Hepatocyte (in vitro differentiated cells): ENCODE measurements at regions not wholly inside any gene's neighbourhood (a gene's known extent, or its start where the extent isn't known, plus 50 kb on each side); places are given as distances from the start of the nearest gene placed in this dataset.

Experiments
- DNase-seq: peaks from one replicate; pipeline ENCODE4 v3.0.0-alpha.2; 2016; ENCODE audit warnings: low spot score
- H2AFZ ChIP-seq: fragments of 200-600 bp; sonication (generic); 2 replicates; pipeline ENCODE4 v1.6.0; 2016; ENCODE audit warnings: antibody characterized with exemption, mild to moderate bottlenecking
- H3K27ac ChIP-seq: fragments of 200-600 bp; sonication (generic); 2 replicates; pipeline ENCODE4 v1.5.1; 2016; ENCODE audit warnings: mild to moderate bottlenecking
- H3K27me3 ChIP-seq: fragments of 200-600 bp; sonication (generic); 2 replicates; pipeline ENCODE4 v1.6.1; 2016
- H3K36me3 ChIP-seq: fragments of 200-600 bp; sonication (generic); replicated peaks from 2 replicates; pipeline ENCODE4 v1.5.1; 2016; ENCODE audit warnings: low read depth; ENCODE audit not compliant: insufficient read depth
- H3K4me1 ChIP-seq: fragments of 200-600 bp; sonication (generic); 2 replicates; pipeline ENCODE4 v1.5.1; 2016; ENCODE audit warnings: mild to moderate bottlenecking, moderate library complexity; ENCODE audit not compliant: insufficient read depth
- H3K4me2 ChIP-seq: fragments of 200-600 bp; sonication (generic); 2 replicates; pipeline ENCODE4 v1.6.0; 2016
- H3K4me3 ChIP-seq: fragments of 200-600 bp; sonication (generic); 2 replicates; pipeline ENCODE4 v1.5.1; 2016; ENCODE audit warnings: mild to moderate bottlenecking
- H3K79me2 ChIP-seq: fragments of 200-600 bp; sonication (generic); 2 replicates; pipeline ENCODE4 v1.6.0; 2017; ENCODE audit warnings: mild to moderate bottlenecking
- H3K9me2 ChIP-seq: fragments of 200-600 bp; sonication (generic); replicated peaks from 2 replicates; pipeline ENCODE4 v1.6.0; 2017; ENCODE audit warnings: mild to moderate bottlenecking; ENCODE audit not compliant: insufficient read depth
- H3K9me3 ChIP-seq: fragments of 200-600 bp; sonication (generic); 2 replicates; pipeline ENCODE4 v1.5.1; 2016; ENCODE audit warnings: low read depth, mild to moderate bottlenecking
- H4K20me1 ChIP-seq: fragments of 200-600 bp; sonication (generic); 2 replicates; pipeline ENCODE4 v1.6.0; 2016; ENCODE audit warnings: mild to moderate bottlenecking; ENCODE audit not compliant: insufficient read depth, poor library complexity, severe bottlenecking
- CTCF ChIP-seq: fragments of 200-600 bp; sonication (generic); IDR thresholded peaks from 2 replicates; pipeline ENCODE4 v1.5.1; 2016; ENCODE audit warnings: antibody characterized with exemption, mild to moderate bottlenecking; ENCODE audit not compliant: poor library complexity
- EZH2 ChIP-seq: fragments of 200-600 bp; sonication (generic); IDR thresholded peaks from 2 replicates; pipeline ENCODE4 v1.6.1; 2016; ENCODE audit warnings: antibody characterized with exemption, mild to moderate bottlenecking, borderline replicate concordance
- EZH2phosphoT487 ChIP-seq: fragments of 200-600 bp; sonication (generic); IDR thresholded peaks from one replicate; pipeline ENCODE4 v1.6.1; 2018; ENCODE audit warnings: antibody characterized with exemption, mild to moderate bottlenecking, low read depth, moderate library complexity; ENCODE audit not compliant: unreplicated experiment, severe bottlenecking
- WGBS: methylation state at CpG from one replicate; pipeline ENCODE4 v1.1.6; 2016; ENCODE audit warnings: low lambda C conversion rate; ENCODE audit errors: missing lambda C conversion rate; 5-methylcytosine and 5-hydroxymethylcytosine counted together

DNA sequence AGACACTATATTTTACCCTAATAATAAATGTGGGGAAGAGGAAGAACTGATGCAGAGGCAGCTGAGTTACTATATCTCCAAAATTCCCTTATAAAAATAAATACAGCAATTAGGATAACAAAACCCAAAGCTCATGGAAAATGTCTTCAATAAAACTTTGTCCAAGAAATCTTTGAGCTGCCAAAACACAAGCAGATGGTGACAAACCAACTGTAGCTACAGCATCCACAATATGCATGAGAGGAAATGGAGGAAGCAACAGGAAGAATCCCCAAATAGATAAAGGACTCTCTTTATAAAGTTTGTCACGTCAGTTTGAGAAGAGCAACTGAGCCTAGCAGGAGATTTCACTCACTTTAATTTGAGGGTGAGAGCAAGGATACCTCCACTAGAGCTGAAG is 638.2 kb downstream of the IGSF11 start:
- H3K9me3 ChIP-seq: no peaks in the 10 kb centered on the region
- 59% methylated on average over 1 of the region's 1 CpG for WGBS
- no peaks in the 10 kb centered on the region for H3K9me2 ChIP-seq
- H3K79me2 ChIP-seq: no peaks in the 10 kb centered on the region
- no peaks in the 10 kb centered on the region for H4K20me1 ChIP-seq
- H3K36me3 ChIP-seq: no peaks in the 10 kb centered on the region
- no peaks in the 10 kb centered on the region for H3K27me3 ChIP-seq
- DNase-seq: no peak
- H3K4me1 ChIP-seq: no peaks in the 10 kb centered on the region
- TF ChIP-seq CTCF (no peak), EZH2phosphoT487 (no peak), EZH2 (no peak)
- H3K4me2 ChIP-seq: no peak overlapping the region
- H2AFZ ChIP-seq: no peak overlapping the region
- no peak overlapping the region for H3K4me3 ChIP-seq
- H3K27ac ChIP-seq: no peak overlapping the region

GRCh38 chr3:118400086-118400485 is 634.6 kb downstream of the IGSF11 start:
- no peaks in the 10 kb centered on the region for H3K36me3 ChIP-seq
- H3K4me2 ChIP-seq: no peak overlapping the region
- H4K20me1 ChIP-seq: no peaks in the 10 kb centered on the region
- H3K79me2 ChIP-seq: no peaks in the 10 kb centered on the region
- H3K4me1 ChIP-seq: no peaks in the 10 kb centered on the region
- no peaks in the 10 kb centered on the region for H3K27me3 ChIP-seq
- TF ChIP-seq EZH2 (no peak), CTCF (no peak), EZH2phosphoT487 (no peak)
- H2AFZ ChIP-seq: no peak overlapping the region
- H3K9me2 ChIP-seq: no peaks in the 10 kb centered on the region
- 87% methylated on average over 2 of the region's 2 CpGs for WGBS
- no peak overlapping the region for H3K27ac ChIP-seq
- no peak overlapping the region for H3K4me3 ChIP-seq
- H3K9me3 ChIP-seq: no peaks in the 10 kb centered on the region
- DNase-seq: no peak

GRCh38 chr3:118400886-118401285 is 633.8 kb downstream of the IGSF11 start:
- no peak for DNase-seq
- Histone ChIP-seq H3K4me1 (no peaks in the 10 kb centered on the region), H4K20me1 (no peaks in the 10 kb centered on the region), H3K27ac (no peak overlapping the region), H3K79me2 (no peaks in the 10 kb centered on the region), H3K9me2 (no peaks in the 10 kb centered on the region), H3K4me2 (no peak overlapping the region), H3K27me3 (no peaks in the 10 kb centered on the region), H2AFZ (no peak overlapping the region), H3K4me3 (no peak overlapping the region), H3K9me3 (no peaks in the 10 kb centered on the region), H3K36me3 (no peaks in the 10 kb centered on the region)
- WGBS: 33% methylated on average over 1 of the region's 1 CpG
- TF ChIP-seq CTCF (no peak), EZH2phosphoT487 (no peak), EZH2 (no peak)

DNA sequence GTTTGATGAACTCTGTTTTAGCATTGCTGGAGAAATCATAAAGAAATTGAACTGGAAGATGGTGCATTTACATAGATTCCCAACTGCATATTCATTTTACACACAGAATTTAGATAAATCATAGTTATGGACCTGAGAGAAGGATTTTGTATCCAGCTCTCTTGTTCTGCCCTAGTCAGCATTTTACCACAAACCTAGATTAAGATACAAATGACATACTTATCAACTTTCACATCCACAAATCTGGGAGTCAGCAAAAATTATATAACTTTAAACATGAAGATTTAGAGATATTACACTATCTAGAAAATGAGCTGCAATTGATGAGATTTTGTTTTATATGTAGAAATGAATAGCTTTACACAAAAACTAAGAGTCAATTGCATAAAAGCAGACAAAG is 632.8 kb downstream of the IGSF11 start:
- no peaks in the 10 kb centered on the region for H3K4me1 ChIP-seq
- no peak overlapping the region for H3K4me3 ChIP-seq
- no peaks in the 10 kb centered on the region for H3K9me2 ChIP-seq
- H3K27ac ChIP-seq: no peak overlapping the region
- H3K4me2 ChIP-seq: no peak overlapping the region
- no peaks in the 10 kb centered on the region for H3K9me3 ChIP-seq
- H3K36me3 ChIP-seq: no peaks in the 10 kb centered on the region
- no peak overlapping the region for H2AFZ ChIP-seq
- H4K20me1 ChIP-seq: no peaks in the 10 kb centered on the region
- TF ChIP-seq EZH2phosphoT487 (no peak), EZH2 (no peak), CTCF (no peak)
- no peaks in the 10 kb centered on the region for H3K27me3 ChIP-seq
- DNase-seq: no peak
- no peaks in the 10 kb centered on the region for H3K79me2 ChIP-seq
